Body of pancreas (tissue), 4 donors: ENCODE measurements at regions not wholly inside any gene's neighbourhood (a gene's known extent, or its start where the extent isn't known, plus 50 kb on each side); places are given as distances from the start of the nearest gene placed in this dataset.

Experiments
- POLR2A ChIP-seq, 3 donors: fragments of 450-650 bp; IDR thresholded peaks; one replicate each; pipeline ENCODE4 v1.6.1; 2016; ENCODE audit warnings: antibody characterized with exemption in 3 of 3, mild to moderate bottlenecking in 2 of 3
- TF ChIP-seq, protein P1 (sequence below), 7 experiments: fragments of 450-650 bp in 4 of 7; fragments of 200-600 bp in 3 of 7; sonication (generic) in 3 of 7; IDR thresholded peaks; one replicate each; pipeline ENCODE4 v1.5.1; 2016 to 2019; ENCODE audit warnings: antibody characterized with exemption in 7 of 7

DNA sequence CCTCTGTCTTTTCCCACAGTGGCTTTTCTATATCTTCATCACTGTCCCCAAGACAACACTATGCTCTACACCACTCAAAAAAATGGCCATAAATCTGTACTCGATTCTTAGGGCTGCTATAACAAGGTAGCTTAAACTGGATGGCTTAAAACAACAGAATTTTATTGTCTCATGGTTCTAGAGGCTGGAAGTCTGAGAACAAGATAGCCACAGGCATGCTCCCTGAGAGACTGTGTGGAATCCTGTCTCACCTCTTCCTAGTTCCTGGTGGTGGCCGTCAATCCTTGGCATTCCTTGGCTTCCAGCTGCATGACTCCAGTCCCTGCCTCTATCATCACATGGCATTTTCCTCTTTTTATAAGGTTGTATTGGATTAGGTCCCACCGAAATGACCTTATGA is 70.7 kb upstream of the DCLK2 start:
- no peak for TF ChIP-seq POLR2A (IDR thresholded peaks at IDR 0.05)
- TF ChIP-seq, protein P1, sequence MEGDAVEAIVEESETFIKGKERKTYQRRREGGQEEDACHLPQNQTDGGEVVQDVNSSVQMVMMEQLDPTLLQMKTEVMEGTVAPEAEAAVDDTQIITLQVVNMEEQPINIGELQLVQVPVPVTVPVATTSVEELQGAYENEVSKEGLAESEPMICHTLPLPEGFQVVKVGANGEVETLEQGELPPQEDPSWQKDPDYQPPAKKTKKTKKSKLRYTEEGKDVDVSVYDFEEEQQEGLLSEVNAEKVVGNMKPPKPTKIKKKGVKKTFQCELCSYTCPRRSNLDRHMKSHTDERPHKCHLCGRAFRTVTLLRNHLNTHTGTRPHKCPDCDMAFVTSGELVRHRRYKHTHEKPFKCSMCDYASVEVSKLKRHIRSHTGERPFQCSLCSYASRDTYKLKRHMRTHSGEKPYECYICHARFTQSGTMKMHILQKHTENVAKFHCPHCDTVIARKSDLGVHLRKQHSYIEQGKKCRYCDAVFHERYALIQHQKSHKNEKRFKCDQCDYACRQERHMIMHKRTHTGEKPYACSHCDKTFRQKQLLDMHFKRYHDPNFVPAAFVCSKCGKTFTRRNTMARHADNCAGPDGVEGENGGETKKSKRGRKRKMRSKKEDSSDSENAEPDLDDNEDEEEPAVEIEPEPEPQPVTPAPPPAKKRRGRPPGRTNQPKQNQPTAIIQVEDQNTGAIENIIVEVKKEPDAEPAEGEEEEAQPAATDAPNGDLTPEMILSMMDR (IDR thresholded peaks at IDR 0.05): no peak
